Natural killer cell (primary cell): ENCODE measurements at regions not wholly inside any gene's neighbourhood (a gene's known extent, or its start where the extent isn't known, plus 50 kb on each side); places are given as distances from the start of the nearest gene placed in this dataset.

Source experiments
- ATAC-seq, 3 donors: fragments of 150-1000 bp in 2 of 3; fragments of 200-7000 bp in 1 of 3; cut with Tn5 transposase; 1 replicate in 1 of 3; 2 replicates in 2 of 3; pipeline ENCODE4 v1.10.0; 2021; ENCODE audit warnings: mild to moderate bottlenecking in 2 of 3, moderate library complexity in 2 of 3
- DNase-seq, 2 donors: peaks; one replicate each; pipeline versions ENCODE4 v3.0.0 to v3.0.0-alpha.2; 2013 to 2021; ENCODE audit warnings: mixed read lengths in 1 of 2
- H3K27ac ChIP-seq: one replicate; pipeline ENCODE4 v1.5.1; 2013; ENCODE audit warnings: mild to moderate bottlenecking, low read length
- H3K27me3 ChIP-seq: one replicate; pipeline ENCODE4 v1.6.1; 2013; ENCODE audit warnings: low read length; ENCODE audit not compliant: control insufficient read depth, insufficient read depth
- H3K36me3 ChIP-seq: one replicate; pipeline ENCODE4 v1.6.1; 2013; ENCODE audit warnings: low read length; ENCODE audit not compliant: control insufficient read depth, insufficient read depth
- H3K4me1 ChIP-seq: one replicate; pipeline ENCODE4 v1.6.1; 2013; ENCODE audit warnings: low read length; ENCODE audit not compliant: control insufficient read depth, insufficient read depth
- H3K4me3 ChIP-seq: one replicate; pipeline ENCODE4 v1.5.1; 2013; ENCODE audit warnings: low read length
- H3K9me3 ChIP-seq: one replicate; pipeline ENCODE4 v1.6.1; 2013; ENCODE audit warnings: low read length; ENCODE audit not compliant: control insufficient read depth, insufficient read depth
- H3K27ac Mint-ChIP-seq, 2 donors: one replicate each; pipeline ENCODE4 v1.8.0; 2022; ENCODE audit warnings: mild to moderate bottlenecking in 2 of 2, mixed read lengths in 2 of 2, moderate library complexity in 1 of 2
- H3K27me3 Mint-ChIP-seq, 2 donors: one replicate each; pipeline ENCODE4 v1.8.0; 2022; ENCODE audit warnings: low read depth in 2 of 2, mixed read lengths in 2 of 2
- H3K36me3 Mint-ChIP-seq: one replicate; pipeline ENCODE4 v1.8.0; 2022; ENCODE audit warnings: mixed read lengths
- H3K4me1 Mint-ChIP-seq, 2 donors: one replicate each; pipeline ENCODE4 v1.8.0; 2022; ENCODE audit warnings: mixed read lengths in 2 of 2
- H3K4me3 Mint-ChIP-seq: one replicate; pipeline ENCODE4 v1.8.0; 2022; ENCODE audit warnings: mild to moderate bottlenecking, moderate library complexity, mixed read lengths
- H3K9me3 Mint-ChIP-seq, 2 donors: one replicate each; pipeline ENCODE4 v1.8.0; 2022; ENCODE audit warnings: mixed read lengths in 2 of 2
- CTCF ChIP-seq: fragments of 200-600 bp; IDR thresholded peaks from one replicate; pipeline ENCODE4 v1.8.0; 2022; ENCODE audit warnings: antibody characterized with exemption
- WGBS: methylation state at CpG from one replicate; pipeline ENCODE4 v1.1.7; 2013; ENCODE audit warnings: missing lambda C conversion rate; ENCODE audit not compliant: insufficient coverage; 5-methylcytosine and 5-hydroxymethylcytosine counted together
- intact Hi-C: fragments of 100-400 bp; cut with micrococcal nuclease; formaldehyde crosslinking; loops from one replicate; pipeline ENCODE4 v1.14.2; 2022

GRCh38 chr16:79484237-79484636 is 116.3 kb downstream of the MAF start:
- Mint-ChIP-seq H3K36me3 (no peaks in the 10 kb centered on the region), H3K4me1 (peaks cover 10 to 11% of the 10 kb centered on the region in 2 donors), H3K4me3 (no peak overlapping the region), H3K27me3 (peaks cover 16 to 20% of the 10 kb centered on the region in 2 donors), H3K27ac (no peak overlapping the region), H3K9me3 (peaks cover 0 to 4% of the 10 kb centered on the region in 2 donors)
- no peaks in the 10 kb centered on the region for H3K9me3 ChIP-seq
- intact Hi-C loops: no loop called here
- ATAC-seq (no peak), DNase-seq (no peak)
- H3K4me1 ChIP-seq: peaks cover 6% of the 10 kb centered on the region
- H3K36me3 ChIP-seq: no peaks in the 10 kb centered on the region
- WGBS: 88% methylated on average over 7 of the region's 7 CpGs
- H3K27me3 ChIP-seq: no peaks in the 10 kb centered on the region
- TF ChIP-seq CTCF: no peak
- no peak overlapping the region for H3K27ac ChIP-seq
- H3K4me3 ChIP-seq: no peak overlapping the region

- Histone ChIP-seq H3K36me3 (no peaks in the 10 kb centered on the region), H3K9me3 (no peaks in the 10 kb centered on the region), H3K4me1 (peaks cover 6% of the 10 kb centered on the region), H3K4me3 (no peak overlapping the region), H3K27me3 (no peaks in the 10 kb centered on the region), H3K27ac (no peak overlapping the region)
- Mint-ChIP-seq H3K36me3 (no peaks in the 10 kb centered on the region), H3K4me1 (peaks cover 10% of the 10 kb centered on the region in 2 donors), H3K4me3 (no peak overlapping the region), H3K9me3 (peaks cover 0 to 4% of the 10 kb centered on the region in 2 donors), H3K27ac (no peak overlapping the region), H3K27me3 (peaks cover 14 to 17% of the 10 kb centered on the region in 2 donors)
- 90% methylated on average over 3 of the region's 3 CpGs for WGBS
- no peak for ATAC-seq
- intact Hi-C loops: no loop called here
- DNase-seq: no peak
- no peak for TF ChIP-seq CTCF
Measured at GRCh38 chr16:79483336-79483735, 117.2 kb downstream of the MAF start.

- no peak overlapping the region for H3K4me3 Mint-ChIP-seq
- H3K36me3 Mint-ChIP-seq: no peaks in the 10 kb centered on the region
- H3K9me3 Mint-ChIP-seq: peaks cover 0 to 4% of the 10 kb centered on the region in 2 donors
- no peaks in the 10 kb centered on the region for H3K27me3 ChIP-seq
- no peaks in the 10 kb centered on the region for H3K36me3 ChIP-seq
- ATAC-seq (no peak), DNase-seq (no peak)
- no peak overlapping the region for H3K27ac Mint-ChIP-seq
- no peak for TF ChIP-seq CTCF
- peaks cover 6% of the 10 kb centered on the region for H3K4me1 ChIP-seq
- peaks cover 10% of the 10 kb centered on the region in 2 donors for H3K4me1 Mint-ChIP-seq
- H3K9me3 ChIP-seq: no peaks in the 10 kb centered on the region
- intact Hi-C loops: no loop called here
- H3K27me3 Mint-ChIP-seq: peaks cover 14 to 17% of the 10 kb centered on the region in 2 donors
- WGBS: 55% methylated on average over 3 of the region's 3 CpGs
- H3K4me3 ChIP-seq: no peak overlapping the region
- H3K27ac ChIP-seq: no peak overlapping the region
Measured at GRCh38 chr16:79482011-79482410, 118.5 kb downstream of the MAF start.

- Mint-ChIP-seq H3K27me3 (peaks cover 12 to 17% of the 10 kb centered on the region in 2 donors), H3K27ac (no peak overlapping the region), H3K4me3 (no peak overlapping the region), H3K36me3 (no peaks in the 10 kb centered on the region), H3K4me1 (peaks cover 10% of the 10 kb centered on the region in 2 donors), H3K9me3 (peaks cover 0 to 4% of the 10 kb centered on the region in 2 donors)
- H3K27ac ChIP-seq: no peak overlapping the region
- WGBS: no CpG with 5 or more reads among the region's 3 CpGs
- peaks cover 6% of the 10 kb centered on the region for H3K4me1 ChIP-seq
- H3K27me3 ChIP-seq: no peaks in the 10 kb centered on the region
- no peaks in the 10 kb centered on the region for H3K36me3 ChIP-seq
- no peak for TF ChIP-seq CTCF
- DNase-seq: no peak
- H3K9me3 ChIP-seq: no peaks in the 10 kb centered on the region
- intact Hi-C loops: no loop called here
- ATAC-seq: no peak
- H3K4me3 ChIP-seq: no peak overlapping the region
Measured at GRCh38 chr16:79480929-79481328, 119.6 kb downstream of the MAF start.
